Calu3 (cell line): ENCODE measurements at regions not wholly inside any gene's neighbourhood (a gene's known extent, or its start where the extent isn't known, plus 50 kb on each side); places are given as distances from the start of the nearest gene placed in this dataset.

Experiments
- BruUV-seq: library from RNA; stranded (reverse); fragments of 400-500 nt; replicated peaks from 2 replicates; lab custom pipeline; 2021; lab: Mats Ljungman, UMichigan
- CTCF ChIA-PET: fragments of 300-600 bp; sonication (Branson Sonifier 250); formaldehyde crosslinking; loops from one replicate; lab custom pipeline; 2022; ENCODE audit warnings: antibody characterized with exemption; lab: Charles Lee
- DNase-seq: peaks from one replicate; pipeline ENCODE4 v3.0.0; 2022
- H3K27ac Mint-ChIP-seq: one replicate; pipeline ENCODE4 v1.8.0; 2022; ENCODE audit warnings: mixed read lengths; ENCODE audit not compliant: unreplicated experiment
- H3K27me3 Mint-ChIP-seq: one replicate; pipeline ENCODE4 v1.8.0; 2022; ENCODE audit warnings: mixed read lengths; ENCODE audit not compliant: unreplicated experiment
- H3K36me3 Mint-ChIP-seq: one replicate; pipeline ENCODE4 v1.8.0; 2022; ENCODE audit warnings: mild to moderate bottlenecking, moderate library complexity, mixed read lengths; ENCODE audit not compliant: insufficient read depth, unreplicated experiment
- H3K4me1 Mint-ChIP-seq: one replicate; pipeline ENCODE4 v1.8.0; 2022; ENCODE audit warnings: mild to moderate bottlenecking, low read depth, mixed read lengths; ENCODE audit not compliant: unreplicated experiment
- H3K4me3 Mint-ChIP-seq: one replicate; pipeline ENCODE4 v1.8.0; 2022; ENCODE audit warnings: mild to moderate bottlenecking, low read depth, moderate library complexity, mixed read lengths; ENCODE audit not compliant: unreplicated experiment
- H3K9me3 Mint-ChIP-seq: one replicate; pipeline ENCODE4 v1.8.0; 2022; ENCODE audit warnings: low read depth, mixed read lengths; ENCODE audit not compliant: unreplicated experiment
- intact Hi-C: fragments of 100-400 bp; cut with micrococcal nuclease; formaldehyde crosslinking; loops from one replicate; pipeline ENCODE4 v1.10.0; 2022; ENCODE audit not compliant: unreplicated experiment
- TF ChIP-seq, protein P1 (sequence below): fragments of 200-600 bp; IDR thresholded peaks from one replicate; pipeline ENCODE4 v1.8.0; 2022; ENCODE audit warnings: antibody characterized with exemption; ENCODE audit not compliant: unreplicated experiment

DNA sequence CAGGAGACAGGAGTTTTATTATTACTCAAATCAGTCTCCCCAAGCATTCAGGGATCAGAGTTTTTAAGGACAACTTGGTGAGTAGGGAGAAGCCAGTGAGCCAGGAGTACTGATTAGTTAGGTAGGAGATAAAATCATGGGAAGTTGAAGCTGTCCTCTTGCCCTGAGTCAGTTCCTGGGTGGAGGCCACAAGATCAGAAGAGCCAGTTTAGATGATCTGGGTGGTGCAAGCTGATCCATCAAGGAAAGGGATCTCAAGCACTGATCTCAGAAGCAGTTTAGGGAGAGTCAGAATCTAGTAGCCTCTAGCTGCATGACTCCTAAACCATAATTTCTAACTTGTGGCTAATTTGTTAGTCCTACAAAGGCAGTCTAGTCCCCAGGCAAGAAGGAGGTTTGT is 706.5 kb upstream of the MAP3K7 start:
- CTCF ChIA-PET: no interaction called here

DNA sequence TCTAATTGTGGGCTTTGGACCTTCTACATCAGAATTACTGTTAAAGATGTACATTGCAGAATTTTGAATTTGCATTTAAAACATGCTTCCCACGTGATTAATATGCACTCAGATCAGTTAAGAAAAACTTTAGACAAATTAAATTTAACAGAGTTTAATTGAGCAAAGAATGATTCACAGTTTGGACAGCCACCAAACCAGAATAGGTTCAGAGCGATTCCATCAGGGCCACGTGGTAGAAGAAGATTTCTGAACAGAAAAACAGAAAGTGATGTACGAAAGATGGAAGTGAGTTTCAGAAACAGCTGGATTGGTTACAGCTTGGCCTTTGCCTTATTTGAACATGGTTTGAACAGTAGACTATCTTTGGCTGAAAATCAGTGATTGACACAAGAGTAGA is 704.2 kb upstream of the MAP3K7 start:
- H3K4me3 Mint-ChIP-seq: no peak overlapping the region
- TF ChIP-seq, protein P1, sequence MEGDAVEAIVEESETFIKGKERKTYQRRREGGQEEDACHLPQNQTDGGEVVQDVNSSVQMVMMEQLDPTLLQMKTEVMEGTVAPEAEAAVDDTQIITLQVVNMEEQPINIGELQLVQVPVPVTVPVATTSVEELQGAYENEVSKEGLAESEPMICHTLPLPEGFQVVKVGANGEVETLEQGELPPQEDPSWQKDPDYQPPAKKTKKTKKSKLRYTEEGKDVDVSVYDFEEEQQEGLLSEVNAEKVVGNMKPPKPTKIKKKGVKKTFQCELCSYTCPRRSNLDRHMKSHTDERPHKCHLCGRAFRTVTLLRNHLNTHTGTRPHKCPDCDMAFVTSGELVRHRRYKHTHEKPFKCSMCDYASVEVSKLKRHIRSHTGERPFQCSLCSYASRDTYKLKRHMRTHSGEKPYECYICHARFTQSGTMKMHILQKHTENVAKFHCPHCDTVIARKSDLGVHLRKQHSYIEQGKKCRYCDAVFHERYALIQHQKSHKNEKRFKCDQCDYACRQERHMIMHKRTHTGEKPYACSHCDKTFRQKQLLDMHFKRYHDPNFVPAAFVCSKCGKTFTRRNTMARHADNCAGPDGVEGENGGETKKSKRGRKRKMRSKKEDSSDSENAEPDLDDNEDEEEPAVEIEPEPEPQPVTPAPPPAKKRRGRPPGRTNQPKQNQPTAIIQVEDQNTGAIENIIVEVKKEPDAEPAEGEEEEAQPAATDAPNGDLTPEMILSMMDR: no peak
- H3K36me3 Mint-ChIP-seq: no peaks in the 10 kb centered on the region
- intact Hi-C loops: no loop called here
- H3K27me3 Mint-ChIP-seq: no peaks in the 10 kb centered on the region
- CTCF ChIA-PET: no interaction called here
- no peak overlapping the region for H3K27ac Mint-ChIP-seq
- H3K9me3 Mint-ChIP-seq: peaks cover 3% of the 10 kb centered on the region
- DNase-seq: no peak
- BruUV-seq: no TSS peak
- H3K4me1 Mint-ChIP-seq: no peaks in the 10 kb centered on the region

More for the DNA sequence above, 706.5 kb upstream of the MAP3K7 start:
- no peak for DNase-seq
- no TSS peak for BruUV-seq
- Mint-ChIP-seq H3K9me3 (no peaks in the 10 kb centered on the region), H3K27ac (no peak overlapping the region), H3K36me3 (no peaks in the 10 kb centered on the region), H3K27me3 (no peaks in the 10 kb centered on the region), H3K4me3 (no peak overlapping the region), H3K4me1 (no peaks in the 10 kb centered on the region)
- intact Hi-C loops: no loop called here
- TF ChIP-seq, protein P1: no peak

DNA sequence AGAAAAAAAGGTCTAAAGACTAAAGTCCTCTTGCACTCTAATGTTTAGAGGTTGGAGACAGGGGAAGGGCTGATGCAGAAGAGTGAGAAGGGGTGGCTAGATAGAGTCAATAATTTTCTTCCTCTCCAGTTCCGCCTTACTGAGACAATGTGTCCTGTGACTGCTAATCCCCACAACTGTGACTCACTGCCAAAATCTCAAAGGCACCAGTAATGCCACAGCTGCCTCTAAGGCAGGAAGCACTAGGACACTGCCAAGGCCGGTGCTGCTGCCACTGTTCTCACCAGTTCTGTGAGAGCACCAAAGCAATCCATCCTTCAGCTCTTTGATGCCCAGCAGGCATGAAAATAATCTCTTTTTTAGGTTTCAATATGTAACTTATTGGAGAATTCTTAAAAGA is 701.9 kb upstream of the MAP3K7 start:
- Mint-ChIP-seq H3K4me1 (no peaks in the 10 kb centered on the region), H3K27ac (no peak overlapping the region), H3K9me3 (peaks cover 5% of the 10 kb centered on the region), H3K4me3 (no peak overlapping the region), H3K36me3 (no peaks in the 10 kb centered on the region), H3K27me3 (no peaks in the 10 kb centered on the region)
- TF ChIP-seq, protein P1: no peak
- intact Hi-C loops: no loop called here
- no peak for DNase-seq
- CTCF ChIA-PET: no interaction called here
- BruUV-seq: no TSS peak

DNA sequence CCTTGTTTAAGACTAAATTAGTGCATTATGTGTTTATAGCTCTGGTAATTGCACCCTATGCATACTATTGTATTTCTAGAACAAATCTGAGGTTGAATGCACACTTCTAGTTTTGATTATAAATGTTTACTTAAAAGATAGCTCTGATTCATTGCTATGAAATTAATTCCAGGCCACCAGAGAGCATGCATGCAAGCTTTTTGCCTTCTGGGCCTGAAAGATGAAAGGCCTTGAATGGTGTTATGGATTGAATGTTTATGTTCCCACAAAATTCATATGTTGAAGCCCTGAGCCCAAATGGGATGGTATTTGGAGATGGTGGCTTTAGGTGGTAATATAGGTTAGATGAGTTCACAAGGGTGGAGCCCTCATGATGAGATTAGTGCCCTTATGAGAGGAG is 695.0 kb upstream of the MAP3K7 start:
- DNase-seq: no peak

More for the DNA sequence above, 695.0 kb upstream of the MAP3K7 start:
- TF ChIP-seq, protein P1: no peak
- H3K4me3 Mint-ChIP-seq: no peak overlapping the region
- no peak overlapping the region for H3K27ac Mint-ChIP-seq
- no peaks in the 10 kb centered on the region for H3K4me1 Mint-ChIP-seq
- no TSS peak for BruUV-seq
- CTCF ChIA-PET: no interaction called here
- intact Hi-C loops: no loop called here
- peaks cover 2% of the 10 kb centered on the region for H3K9me3 Mint-ChIP-seq
- no peaks in the 10 kb centered on the region for H3K27me3 Mint-ChIP-seq
- H3K36me3 Mint-ChIP-seq: no peaks in the 10 kb centered on the region
